Jurkat, Clone E6-1 (cell line): ENCODE measurements at regions not wholly inside any gene's neighbourhood (a gene's known extent, or its start where the extent isn't known, plus 50 kb on each side); places are given as distances from the start of the nearest gene placed in this dataset.
"Not testable (repeated sequence)": the region's sequence is repeated elsewhere in the genome, so short reads cannot be mapped to it uniquely, and the experiment has no call there.

ENCODE experiments used
- DNase-seq: peaks from one replicate; pipeline ENCODE4 v3.0.0-alpha.2; 2011; ENCODE audit warnings: low read depth, low spot score
- H3K4me3 ChIP-seq: 2 replicates; pipeline ENCODE4 v1.5.1; 2011; ENCODE audit warnings: mild to moderate bottlenecking, low read length, control low read depth, moderate library complexity

GRCh38 chr3:148450819-148451218, 246.9 kb upstream of the AGTR1 start:
- DNase-seq, result no peak
- no peak overlapping the region for H3K4me3 ChIP-seq

- H3K4me3 ChIP-seq, result no peak overlapping the region
- no peak for DNase-seq
Measured at GRCh38 chr3:148451969-148452368, 245.7 kb upstream of the AGTR1 start.

GRCh38 chr3:148453781-148454191, 243.9 kb upstream of the AGTR1 start:
- no peak for DNase-seq
- no peak overlapping the region for H3K4me3 ChIP-seq

- no peak overlapping the region for H3K4me3 ChIP-seq
- DNase-seq, result no peak
Measured at GRCh38 chr3:148455098-148455497, 242.6 kb upstream of the AGTR1 start.

DNA sequence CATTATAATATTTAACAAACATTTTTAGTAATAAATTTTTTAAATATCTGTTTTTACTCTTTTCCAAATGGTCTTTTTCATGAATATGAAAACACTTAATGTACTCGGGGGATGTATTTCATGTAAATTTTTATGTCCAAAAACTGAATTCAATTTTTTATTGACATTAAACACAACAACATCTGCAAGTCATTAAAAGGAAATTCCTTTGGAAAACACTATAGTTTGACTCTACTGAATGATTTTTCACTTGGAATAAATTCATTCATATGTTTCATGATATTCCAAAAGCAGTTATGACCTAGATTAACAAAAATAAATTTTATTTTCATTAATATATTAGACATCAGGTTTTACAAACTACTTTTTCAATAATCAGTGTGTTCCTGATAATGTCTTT, 239.8 kb upstream of the AGTR1 start:
- H3K4me3 ChIP-seq, result no peak overlapping the region
- no peak for DNase-seq

DNA sequence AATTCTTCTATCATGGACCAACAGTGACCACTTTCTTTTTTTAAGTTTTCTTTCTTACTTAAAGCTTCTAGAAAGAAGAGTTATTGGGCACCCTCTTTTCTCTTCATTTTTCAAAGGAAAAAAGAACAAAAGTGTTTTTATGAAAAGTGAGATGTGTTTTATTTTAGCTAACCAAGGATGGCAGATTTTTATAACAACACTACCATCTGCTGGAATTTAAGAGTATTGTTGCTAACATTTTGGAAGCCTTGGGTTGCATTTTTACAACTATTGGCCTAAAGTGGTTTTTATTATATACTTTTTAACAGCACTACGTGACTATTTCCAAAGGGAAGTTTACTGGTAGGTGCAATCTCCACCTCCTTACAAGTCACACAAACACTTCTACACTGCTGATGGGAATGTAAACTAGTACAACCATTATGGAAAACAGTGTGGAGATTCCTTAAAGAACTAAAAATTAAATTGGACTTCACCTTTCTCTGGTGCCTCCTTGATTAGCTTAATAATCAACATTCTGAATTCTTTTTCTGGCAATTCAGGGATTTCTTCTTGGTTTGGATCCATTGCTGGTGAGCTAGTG, 237.7 kb upstream of the AGTR1 start:
- peak; percentile 9 for DNase-seq
- H3K4me3 ChIP-seq, result no peak overlapping the region

DNA sequence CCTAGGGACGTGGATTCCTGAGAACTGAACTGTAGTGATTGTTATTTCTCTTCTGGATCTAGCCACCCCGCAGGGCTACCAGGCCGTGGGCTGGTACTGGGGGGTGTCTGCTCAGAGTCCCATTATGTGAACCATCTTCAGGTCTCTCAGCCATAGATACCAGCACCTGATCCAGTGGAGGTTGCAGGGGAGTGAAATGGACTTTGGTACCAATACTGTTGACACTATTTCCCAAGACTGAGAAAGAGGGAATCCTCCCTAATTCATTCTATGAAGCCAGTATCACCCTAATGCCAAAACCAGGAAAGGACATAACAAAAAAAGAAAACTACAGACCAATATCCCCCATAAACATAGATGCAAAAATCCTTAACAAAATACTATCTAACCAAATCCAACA, 237.0 kb upstream of the AGTR1 start:
- no peak overlapping the region for H3K4me3 ChIP-seq

GRCh38 chr3:148464246-148464645, 233.5 kb upstream of the AGTR1 start:
- no peak for DNase-seq
- no peak overlapping the region for H3K4me3 ChIP-seq

More for the DNA sequence above, 237.0 kb upstream of the AGTR1 start:
- no peak for DNase-seq

GRCh38 chr3:148466143-148466542, 231.6 kb upstream of the AGTR1 start:
- peak; percentile 50 for DNase-seq
- H3K4me3 ChIP-seq, result no peak overlapping the region

DNA sequence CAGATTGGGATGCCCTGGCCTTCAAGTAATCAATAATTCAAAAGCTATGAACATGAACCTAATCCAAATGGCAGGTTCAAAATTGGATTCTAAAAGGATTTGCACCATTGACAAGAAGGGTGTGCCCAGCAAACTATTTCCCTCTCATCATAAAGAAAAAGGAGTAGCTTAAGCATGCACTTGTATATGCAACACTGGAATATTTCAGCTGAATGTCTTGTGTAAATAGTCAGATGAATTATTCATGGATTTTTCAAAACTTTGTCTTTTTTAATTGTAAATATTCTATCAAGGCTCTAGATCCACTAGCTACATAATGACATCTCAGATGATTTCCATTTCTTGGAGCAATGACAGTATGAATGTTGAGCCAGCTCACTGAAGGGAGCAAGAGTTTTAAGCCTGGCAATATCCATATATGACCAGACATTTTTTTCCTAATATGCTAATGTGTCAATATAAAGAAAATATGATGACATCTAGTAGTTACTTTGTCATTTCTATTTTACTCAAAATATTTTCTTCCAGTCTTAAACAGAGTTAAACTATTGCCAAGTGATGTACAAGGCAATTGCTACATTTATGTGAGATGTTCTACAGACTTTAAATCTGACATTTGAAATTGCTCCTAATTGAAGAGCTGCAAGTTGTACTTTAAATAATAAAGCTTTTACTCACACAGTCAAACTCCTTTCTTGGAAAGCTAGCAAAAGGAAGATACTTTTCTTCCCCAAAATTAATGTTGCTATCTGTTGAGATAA, 230.5 kb upstream of the AGTR1 start:
- no peak overlapping the region for H3K4me3 ChIP-seq
- DNase-seq, result no peak

GRCh38 chr3:148477375-148477774, 220.3 kb upstream of the AGTR1 start:
- H3K4me3 ChIP-seq, result no peak overlapping the region
- no peak for DNase-seq

- DNase-seq, result no peak
- H3K4me3 ChIP-seq, result no peak overlapping the region
Measured at GRCh38 chr3:148493631-148494030, 204.1 kb upstream of the AGTR1 start.

DNA sequence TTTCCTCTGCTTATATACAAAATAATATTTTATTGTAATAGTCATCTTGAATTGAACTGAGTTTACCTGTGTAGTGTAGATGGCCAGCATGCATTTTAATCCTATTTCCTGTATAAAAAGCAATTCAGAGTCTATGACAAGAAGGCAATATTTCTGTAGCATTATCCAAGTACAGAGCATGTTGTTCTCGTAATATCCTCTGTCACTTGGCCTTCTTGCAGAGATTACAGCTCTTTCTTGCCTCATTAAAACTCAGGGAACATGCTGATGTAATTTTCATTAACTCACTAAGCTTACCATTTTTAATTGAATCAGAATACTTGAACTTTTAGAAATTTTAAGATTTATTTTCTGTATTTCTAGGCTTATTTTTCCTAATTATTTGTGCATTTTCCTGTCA, 203.3 kb upstream of the AGTR1 start:
- no peak for DNase-seq
- no peak overlapping the region for H3K4me3 ChIP-seq

DNA sequence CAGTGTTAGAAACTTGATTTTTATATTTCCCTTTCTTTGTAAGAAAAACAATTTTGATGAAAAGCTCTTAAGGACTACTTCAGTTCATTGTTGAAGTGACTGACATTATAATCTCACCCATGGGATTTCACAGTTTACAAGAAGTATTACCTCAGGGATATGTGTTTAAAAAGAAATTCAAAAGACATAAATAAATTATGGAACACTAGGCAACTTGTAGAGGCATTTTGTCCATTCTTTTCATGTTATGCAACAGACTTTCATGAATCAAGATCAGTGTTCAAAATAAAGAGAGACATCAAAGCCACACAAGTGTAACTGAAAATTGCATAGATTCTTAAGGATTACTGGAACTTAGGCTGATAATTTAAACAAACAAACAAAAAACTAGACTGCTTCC, 196.8 kb upstream of the AGTR1 start:
- H3K4me3 ChIP-seq, result no peak overlapping the region
- DNase-seq, result no peak

DNA sequence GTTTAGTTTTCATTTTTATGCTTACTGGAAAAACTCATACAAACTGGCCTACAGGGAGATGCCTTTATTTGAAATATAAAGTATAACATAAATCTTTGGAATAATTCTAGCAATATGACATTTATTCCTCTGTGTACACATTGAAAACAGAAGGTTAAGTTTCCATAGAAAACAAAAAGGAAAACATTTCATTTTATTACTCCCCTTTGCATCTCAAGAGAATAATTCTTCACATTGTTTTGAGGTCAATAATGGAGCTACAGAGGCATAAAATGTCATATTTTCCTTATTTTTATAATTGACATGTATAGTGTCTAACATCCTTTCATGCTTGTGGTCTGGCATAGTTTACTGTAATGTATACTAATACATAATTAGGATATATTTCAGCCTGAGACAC, 187.6 kb upstream of the AGTR1 start:
- no peak overlapping the region for H3K4me3 ChIP-seq
- no peak for DNase-seq

- DNase-seq, result no peak
- no peak overlapping the region for H3K4me3 ChIP-seq
Measured at GRCh38 chr3:148510561-148510960, 187.1 kb upstream of the AGTR1 start.

DNA sequence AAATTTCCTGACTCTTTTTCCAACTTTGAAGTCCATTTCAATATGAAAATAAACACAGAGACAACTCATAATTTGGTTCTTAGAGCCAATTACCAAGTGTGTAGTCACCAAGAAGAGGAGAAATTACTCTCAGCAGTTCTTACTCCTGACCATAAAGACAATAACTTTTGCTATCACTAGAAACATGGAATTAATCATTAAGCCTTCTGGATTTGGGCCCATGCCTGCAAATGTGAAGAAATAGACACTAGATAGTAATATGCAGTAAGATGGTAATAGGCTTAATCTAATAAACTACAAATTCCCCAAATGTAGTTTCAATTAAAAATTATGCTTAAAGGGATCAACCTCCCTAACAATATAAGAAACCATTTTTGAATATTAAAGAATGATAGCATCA, 185.1 kb upstream of the AGTR1 start:
- DNase-seq, result no peak
- H3K4me3 ChIP-seq, result no peak overlapping the region

GRCh38 chr3:148513096-148513543, 184.6 kb upstream of the AGTR1 start:
- DNase-seq, result no peak
- H3K4me3 ChIP-seq, result no peak overlapping the region

GRCh38 chr3:148518520-148518919, 179.2 kb upstream of the AGTR1 start:
- no peak overlapping the region for H3K4me3 ChIP-seq
- DNase-seq, result no peak

GRCh38 chr3:148525621-148526020, 172.1 kb upstream of the AGTR1 start:
- peak; percentile 94 for DNase-seq
- H3K4me3 ChIP-seq, result not testable (repeated sequence)

DNA sequence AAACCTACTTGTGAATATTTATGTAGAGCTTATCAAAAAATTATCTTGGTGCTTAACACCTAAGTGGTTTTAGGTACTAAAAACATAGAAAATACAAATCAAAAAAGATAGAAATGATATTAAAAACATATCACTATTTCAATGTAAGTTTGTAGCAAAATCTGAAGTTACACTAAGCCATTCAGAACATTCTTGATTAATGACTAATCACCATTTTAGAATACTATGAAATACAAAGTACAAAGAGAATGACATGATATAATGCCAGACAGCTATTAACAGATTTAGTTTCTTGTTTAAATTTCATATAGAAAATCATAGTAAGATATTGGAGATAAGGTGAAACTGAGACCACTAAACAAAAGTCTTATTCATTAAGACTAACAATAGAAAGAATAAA, 169.7 kb upstream of the AGTR1 start:
- DNase-seq, result no peak

More for the DNA sequence above, 169.7 kb upstream of the AGTR1 start:
- no peak overlapping the region for H3K4me3 ChIP-seq
